Activated naive CD4-positive, alpha-beta T cell treated with anti-CD3 and anti-CD28 coated beads, Interleukin-2, amount 10 ng/mL, durations not matched to agents 7 days and 5 days (primary cell): ENCODE measurements at regions not wholly inside any gene's neighbourhood (a gene's known extent, or its start where the extent isn't known, plus 50 kb on each side); places are given as distances from the start of the nearest gene placed in this dataset.

Source experiments
- CTCF ChIA-PET: fragments of 350-600 bp; sonication (Branson Sonifier 250); formaldehyde crosslinking; loops from one replicate; lab custom pipeline; 2021; ENCODE audit warnings: antibody characterized with exemption; lab: Charles Lee
- DNase-seq: peaks from one replicate; pipeline ENCODE4 v3.0.0-alpha.2; 2020
- H3K27ac Mint-ChIP-seq: one replicate; pipeline ENCODE4 v1.8.0; 2021; ENCODE audit warnings: mild to moderate bottlenecking, moderate library complexity, mixed read lengths
- H3K27me3 Mint-ChIP-seq: one replicate; pipeline ENCODE4 v1.8.0; 2021; ENCODE audit warnings: mild to moderate bottlenecking, mixed read lengths
- H3K36me3 Mint-ChIP-seq: one replicate; pipeline ENCODE4 v1.8.0; 2021; ENCODE audit warnings: mixed read lengths
- H3K4me1 Mint-ChIP-seq: one replicate; pipeline ENCODE4 v1.8.0; 2021; ENCODE audit warnings: mixed read lengths
- H3K4me3 Mint-ChIP-seq: one replicate; pipeline ENCODE4 v1.8.0; 2021; ENCODE audit warnings: mild to moderate bottlenecking, moderate library complexity, mixed read lengths
- H3K9me3 Mint-ChIP-seq: one replicate; pipeline ENCODE4 v1.8.0; 2021; ENCODE audit warnings: mixed read lengths

DNA sequence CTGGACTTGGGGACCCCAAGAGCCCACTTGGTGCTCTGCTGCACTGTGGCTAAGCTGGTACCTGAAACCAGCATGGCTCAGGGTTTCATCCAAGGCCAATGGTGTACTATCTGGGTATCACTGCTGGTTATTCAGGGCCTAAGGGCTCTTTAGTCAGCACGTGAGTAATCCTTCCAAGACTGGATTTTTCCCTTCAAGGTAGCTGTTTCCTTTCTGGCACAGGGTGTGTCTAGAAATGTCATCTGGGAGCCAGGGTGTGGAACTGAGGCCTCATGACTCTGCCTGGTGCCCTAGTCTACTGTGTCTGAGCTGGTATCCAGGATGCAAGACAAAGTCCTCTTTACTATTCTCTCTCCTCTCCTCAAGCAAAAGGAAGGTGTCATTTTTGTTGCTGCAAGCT is 99.0 kb upstream of the QRFPR start:
- Mint-ChIP-seq H3K4me3 (no peak overlapping the region), H3K4me1 (no peaks in the 10 kb centered on the region), H3K36me3 (no peaks in the 10 kb centered on the region), H3K9me3 (no peaks in the 10 kb centered on the region), H3K27ac (no peak overlapping the region), H3K27me3 (peaks cover 9% of the 10 kb centered on the region)
- CTCF ChIA-PET, result interaction anchor here (0.9 kb wide), 1 partner anchor 18 kb away, joined by 4 read pairs; no protein-coding TSS in a partner anchor
- DNase-seq, result no peak

- no peak overlapping the region for H3K27ac Mint-ChIP-seq
- peaks cover 5% of the 10 kb centered on the region for H3K27me3 Mint-ChIP-seq
- CTCF ChIA-PET, result no interaction called here
- no peaks in the 10 kb centered on the region for H3K9me3 Mint-ChIP-seq
- H3K4me1 Mint-ChIP-seq, result no peaks in the 10 kb centered on the region
- no peak overlapping the region for H3K4me3 Mint-ChIP-seq
- no peak for DNase-seq
- no peaks in the 10 kb centered on the region for H3K36me3 Mint-ChIP-seq
These were observed 96.7 kb upstream of the QRFPR start for GRCh38 chr4:121477480-121477879.

GRCh38 chr4:121477079-121477478 is 96.3 kb upstream of the QRFPR start:
- CTCF ChIA-PET, result no interaction called here

GRCh38 chr4:121472937-121473721 is 92.3 kb upstream of the QRFPR start:
- CTCF ChIA-PET, result interaction anchor here (1.0 to 2.8 kb wide), 2 partner anchors 11 kb away, joined by 4 to 9 read pairs; no protein-coding TSS in a partner anchor
- Mint-ChIP-seq H3K27ac (no peak overlapping the region), H3K36me3 (no peaks in the 10 kb centered on the region), H3K4me1 (no peaks in the 10 kb centered on the region), H3K9me3 (no peaks in the 10 kb centered on the region), H3K27me3 (no peaks in the 10 kb centered on the region), H3K4me3 (no peak overlapping the region)
- DNase-seq, result no peak

More at GRCh38 chr4:121477079-121477478, 96.3 kb upstream of the QRFPR start:
- no peak for DNase-seq
- H3K27ac Mint-ChIP-seq, result no peak overlapping the region
- peaks cover 5% of the 10 kb centered on the region for H3K27me3 Mint-ChIP-seq
- H3K9me3 Mint-ChIP-seq, result no peaks in the 10 kb centered on the region
- no peaks in the 10 kb centered on the region for H3K4me1 Mint-ChIP-seq
- H3K4me3 Mint-ChIP-seq, result no peak overlapping the region
- H3K36me3 Mint-ChIP-seq, result no peaks in the 10 kb centered on the region

GRCh38 chr4:121464854-121465253 is 84.0 kb upstream of the QRFPR start:
- CTCF ChIA-PET, result no interaction called here
- no peak overlapping the region for H3K27ac Mint-ChIP-seq
- no peak for DNase-seq
- H3K9me3 Mint-ChIP-seq, result peaks cover 8% of the 10 kb centered on the region
- H3K4me1 Mint-ChIP-seq, result peaks cover 2% of the 10 kb centered on the region
- peaks cover 13% of the 10 kb centered on the region for H3K27me3 Mint-ChIP-seq
- H3K4me3 Mint-ChIP-seq, result no peak overlapping the region
- H3K36me3 Mint-ChIP-seq, result no peaks in the 10 kb centered on the region

GRCh38 chr4:121462660-121463261 is 81.9 kb upstream of the QRFPR start:
- peaks cover 2% of the 10 kb centered on the region for H3K4me1 Mint-ChIP-seq
- H3K27me3 Mint-ChIP-seq, result peaks cover 13% of the 10 kb centered on the region
- DNase-seq, result peak; percentile 63
- H3K4me3 Mint-ChIP-seq, result no peak overlapping the region
- H3K27ac Mint-ChIP-seq, result no peak overlapping the region
- CTCF ChIA-PET, result interaction anchor here (0.7 to 2.1 kb wide), 14 partner anchors 9 to 274 kb away, joined by 3 to 9 read pairs (median 4); no protein-coding TSS in a partner anchor
- no peaks in the 10 kb centered on the region for H3K36me3 Mint-ChIP-seq
- peaks cover 7% of the 10 kb centered on the region for H3K9me3 Mint-ChIP-seq

- no peak for DNase-seq
- no peaks in the 10 kb centered on the region for H3K36me3 Mint-ChIP-seq
- peaks cover 14% of the 10 kb centered on the region for H3K27me3 Mint-ChIP-seq
- no peaks in the 10 kb centered on the region for H3K9me3 Mint-ChIP-seq
- peaks cover 2% of the 10 kb centered on the region for H3K4me1 Mint-ChIP-seq
- CTCF ChIA-PET, result interaction anchor here (0.7 to 1.4 kb wide), 2 partner anchors 12 to 26 kb away, joined by 3 to 4 read pairs; no protein-coding TSS in a partner anchor
- H3K27ac Mint-ChIP-seq, result no peak overlapping the region
- H3K4me3 Mint-ChIP-seq, result no peak overlapping the region
These were observed 78.2 kb upstream of the QRFPR start for GRCh38 chr4:121459026-121459425.

- Mint-ChIP-seq H3K4me3 (no peak overlapping the region), H3K27ac (no peak overlapping the region), H3K27me3 (peaks cover 10% of the 10 kb centered on the region), H3K9me3 (no peaks in the 10 kb centered on the region), H3K4me1 (no peaks in the 10 kb centered on the region), H3K36me3 (no peaks in the 10 kb centered on the region)
- no peak for DNase-seq
- CTCF ChIA-PET, result interaction anchor here (1.4 kb wide), 1 partner anchor 28 kb away, joined by 4 read pairs; no protein-coding TSS in a partner anchor
These were observed 76.6 kb upstream of the QRFPR start for GRCh38 chr4:121457278-121457875.

- Mint-ChIP-seq H3K27ac (no peak overlapping the region), H3K36me3 (no peaks in the 10 kb centered on the region), H3K27me3 (peaks cover 5% of the 10 kb centered on the region), H3K4me3 (no peak overlapping the region), H3K4me1 (no peaks in the 10 kb centered on the region), H3K9me3 (no peaks in the 10 kb centered on the region)
- DNase-seq, result no peak
- CTCF ChIA-PET, result no interaction called here
These were observed 74.5 kb upstream of the QRFPR start for GRCh38 chr4:121455285-121455684.

DNA sequence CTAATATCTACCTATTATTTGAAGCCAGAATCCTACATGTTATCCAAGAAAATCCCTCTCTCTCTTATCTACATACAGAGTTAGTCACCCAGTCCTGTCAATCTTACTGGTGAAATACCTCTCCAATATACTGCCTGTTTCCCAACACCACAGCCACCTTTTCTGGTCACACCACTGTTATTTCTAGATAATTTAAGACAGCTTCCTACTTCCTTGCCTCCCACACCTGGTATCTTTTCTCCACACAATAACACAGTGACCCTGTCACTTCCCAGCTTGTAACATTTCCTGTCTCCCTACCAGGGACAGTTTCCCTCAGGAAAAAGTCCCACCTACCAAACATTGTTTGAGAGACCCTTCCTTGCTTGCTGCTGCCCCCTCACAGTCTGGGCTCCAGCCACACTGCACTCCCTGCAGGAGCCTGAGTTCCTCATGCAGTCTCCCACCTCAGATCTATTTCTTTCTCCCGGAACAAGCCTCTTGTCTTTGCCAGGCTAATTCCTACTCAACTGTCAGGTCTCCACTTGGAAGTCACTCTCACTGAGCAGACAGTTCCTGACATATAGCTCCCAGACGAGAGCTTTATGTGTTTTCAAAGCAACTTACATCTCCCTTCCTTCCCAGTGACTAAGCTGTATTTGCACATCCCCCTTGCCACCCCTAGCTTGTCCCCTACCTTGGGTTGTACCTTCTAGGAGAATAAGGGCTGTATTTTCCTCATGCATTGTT is 73.6 kb upstream of the QRFPR start:
- no peak overlapping the region for H3K27ac Mint-ChIP-seq
- no peak overlapping the region for H3K4me3 Mint-ChIP-seq
- H3K36me3 Mint-ChIP-seq, result no peaks in the 10 kb centered on the region
- no peaks in the 10 kb centered on the region for H3K9me3 Mint-ChIP-seq
- no peaks in the 10 kb centered on the region for H3K4me1 Mint-ChIP-seq
- no peak for DNase-seq
- CTCF ChIA-PET, result interaction anchor here (0.5 kb wide), 1 partner anchor 197 kb away, joined by 3 read pairs; no protein-coding TSS in a partner anchor
- H3K27me3 Mint-ChIP-seq, result peaks cover 5% of the 10 kb centered on the region

DNA sequence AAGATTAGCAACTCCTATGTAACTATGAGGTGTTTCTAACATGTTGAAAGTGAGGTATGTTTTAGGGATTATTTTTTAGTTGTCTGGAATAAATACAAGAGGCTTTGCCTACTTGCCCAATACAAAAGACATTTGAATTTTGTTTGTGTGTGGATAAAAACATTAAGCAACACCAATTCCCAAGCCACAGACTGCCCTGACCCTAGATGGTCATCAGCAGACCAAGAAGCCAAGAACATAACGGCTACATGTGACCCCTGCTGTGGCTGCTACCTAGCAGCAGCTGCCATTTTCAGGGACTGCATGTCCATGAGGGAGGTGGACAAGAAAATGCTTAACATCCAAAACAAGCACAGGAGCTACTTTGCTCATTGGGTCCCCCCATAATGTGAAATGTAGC is 70.5 kb upstream of the QRFPR start:
- H3K27me3 Mint-ChIP-seq, result peaks cover 8% of the 10 kb centered on the region
- H3K27ac Mint-ChIP-seq, result no peak overlapping the region
- no peaks in the 10 kb centered on the region for H3K36me3 Mint-ChIP-seq
- no peaks in the 10 kb centered on the region for H3K9me3 Mint-ChIP-seq
- CTCF ChIA-PET, result no interaction called here
- H3K4me3 Mint-ChIP-seq, result no peak overlapping the region
- no peak for DNase-seq
- no peaks in the 10 kb centered on the region for H3K4me1 Mint-ChIP-seq

DNA sequence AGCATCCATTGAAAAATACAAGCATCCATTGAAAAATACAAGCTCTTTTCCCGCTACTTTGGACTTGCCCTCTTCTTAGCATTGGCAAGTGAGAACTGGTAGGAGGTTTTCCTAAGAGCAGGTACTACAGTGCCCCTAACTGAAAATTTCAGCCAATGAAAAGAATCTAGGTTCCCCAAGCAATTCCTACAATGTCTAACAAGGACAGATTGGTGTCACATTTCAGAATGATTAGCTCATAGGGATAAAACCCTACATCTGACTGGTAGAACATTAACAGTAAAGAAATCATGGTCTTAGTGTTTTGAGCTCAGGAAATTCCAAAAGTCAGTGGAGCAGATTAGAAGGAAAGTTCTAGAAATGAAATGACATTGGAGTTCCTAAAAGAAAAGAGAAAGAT is 68.6 kb upstream of the QRFPR start:
- no peak for DNase-seq
- Mint-ChIP-seq H3K36me3 (no peaks in the 10 kb centered on the region), H3K27ac (no peak overlapping the region), H3K4me1 (no peaks in the 10 kb centered on the region), H3K9me3 (no peaks in the 10 kb centered on the region), H3K4me3 (no peak overlapping the region), H3K27me3 (peaks cover 5% of the 10 kb centered on the region)
- CTCF ChIA-PET, result no interaction called here

DNA sequence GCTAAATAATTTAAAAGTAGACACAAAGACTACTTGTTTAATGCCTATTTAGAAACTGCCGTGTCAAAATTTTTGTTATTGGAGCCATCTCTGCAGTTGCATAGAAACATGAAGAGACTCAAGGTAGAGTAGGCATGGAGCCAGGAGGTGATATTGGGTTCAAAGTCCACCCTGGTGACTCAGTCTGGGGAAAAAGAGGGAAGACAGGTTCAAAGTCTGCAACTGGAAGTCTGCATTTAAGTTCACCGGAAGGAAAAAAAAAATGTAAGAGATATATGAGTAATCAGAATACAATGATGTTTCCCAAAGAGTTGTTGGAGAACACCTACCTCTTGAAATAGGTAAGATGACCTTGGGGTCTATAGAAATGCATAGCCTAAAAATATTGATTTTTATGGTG is 67.4 kb upstream of the QRFPR start:
- Mint-ChIP-seq H3K27me3 (peaks cover 4% of the 10 kb centered on the region), H3K4me1 (no peaks in the 10 kb centered on the region), H3K4me3 (no peak overlapping the region), H3K36me3 (no peaks in the 10 kb centered on the region), H3K27ac (no peak overlapping the region), H3K9me3 (no peaks in the 10 kb centered on the region)
- DNase-seq, result no peak
- CTCF ChIA-PET, result no interaction called here

DNA sequence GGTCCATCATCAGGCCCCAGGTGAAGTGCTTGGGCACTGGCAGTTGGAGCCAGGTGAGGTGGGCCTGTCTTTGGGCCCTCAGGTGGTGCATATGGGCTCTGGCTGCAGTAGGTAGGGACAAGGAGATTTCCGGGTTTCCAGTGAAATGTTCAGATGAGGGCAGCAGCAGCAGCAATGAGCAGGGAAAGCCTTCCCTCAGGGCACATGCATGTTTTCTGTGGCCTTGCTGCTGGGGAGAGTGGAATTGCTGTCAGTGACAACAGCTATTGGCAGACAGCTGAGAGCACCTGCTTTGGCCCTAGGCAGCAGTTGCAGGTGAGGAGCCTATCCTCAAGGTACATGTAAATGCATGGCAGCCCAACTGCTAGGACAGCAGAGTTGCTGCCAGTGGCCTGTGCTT is 58.9 kb upstream of the QRFPR start:
- Mint-ChIP-seq H3K27me3 (no peaks in the 10 kb centered on the region), H3K36me3 (no peaks in the 10 kb centered on the region), H3K4me1 (no peaks in the 10 kb centered on the region), H3K27ac (no peak overlapping the region), H3K4me3 (no peak overlapping the region), H3K9me3 (peaks cover 6% of the 10 kb centered on the region)
- CTCF ChIA-PET, result no interaction called here
- DNase-seq, result no peak
